A549 (cell line): ENCODE measurements at regions not wholly inside any gene's neighbourhood (a gene's known extent, or its start where the extent isn't known, plus 50 kb on each side); places are given as distances from the start of the nearest gene placed in this dataset.

ENCODE experiments used
- ATAC-seq, 2 experiments: fragments of 200-7000 bp in 1 of 2; fragments of >200 bp in 1 of 2; cut with Nextera tagmentation in 1 of 2; cut with Tn5 transposase in 1 of 2; 3 replicates each; pipeline versions ENCODE4 v1.8.0 to v1.9.1; 2018 to 2020; ENCODE audit warnings: mild to moderate bottlenecking in 1 of 2, moderate library complexity in 1 of 2
- CTCF ChIA-PET: fragments of 300-600 bp; sonication (Branson Sonifier 250); formaldehyde crosslinking; extraction: SDS; loops from one replicate; lab custom pipeline; 2021; ENCODE audit warnings: antibody characterized with exemption, inconsistent platforms; lab: Yijun Ruan, JAX
- POLR2A ChIA-PET: fragments of 350-600 bp; formaldehyde crosslinking; extraction: SDS; loops from one replicate; lab custom pipeline; 2021; ENCODE audit warnings: antibody characterized with exemption, inconsistent platforms; lab: Yijun Ruan, JAX
- DNase-seq, 2 experiments: peaks; one replicate each; pipeline versions ENCODE4 v3.0.0 to v3.0.0-alpha.2; 2011 to 2016; ENCODE audit warnings: low read depth in 1 of 2, low spot score in 1 of 2
- FAIRE-seq: peaks from 2 replicates; lab custom pipeline; 2011; peaks lifted over from hg19 to GRCh38; lab: Jason Lieb, UNC
- H3K27ac ChIP-seq, 2 experiments: fragments of >200 bp; sonication (Bioruptor Twin); formaldehyde crosslinking; 3 replicates each; pipeline ENCODE4 v1.5.1; 2016 to 2017
- H3K4me1 ChIP-seq: fragments of >200 bp; sonication (Bioruptor Twin); formaldehyde crosslinking; 3 replicates; pipeline ENCODE4 v1.6.1; 2016
- H3K4me2 ChIP-seq: fragments of >200 bp; sonication (Bioruptor Twin); formaldehyde crosslinking; 3 replicates; pipeline ENCODE4 v1.6.1; 2016
- H3K4me3 ChIP-seq: fragments of >200 bp; sonication (Bioruptor Twin); formaldehyde crosslinking; 3 replicates; pipeline ENCODE4 v1.5.1; 2016
- H3K9me3 ChIP-seq: fragments of >200 bp; sonication (Bioruptor Twin); formaldehyde crosslinking; 3 replicates; pipeline ENCODE4 v1.6.1; 2016
- BHLHE40 ChIP-seq: IDR thresholded peaks from 2 replicates; pipeline ENCODE4 v1.6.1; 2012; ENCODE audit warnings: low read depth, low read length, inconsistent platforms
- CBX8 ChIP-seq: fragments of 200-600 bp; sonication (generic); IDR thresholded peaks from 2 replicates; pipeline ENCODE4 v1.6.1; 2016
- CHD2 ChIP-seq: fragments of 150-350 bp; IDR thresholded peaks from 2 replicates; pipeline ENCODE4 v1.6.1; 2014; ENCODE audit warnings: low read length; ENCODE audit not compliant: partially characterized antibody
- ESRRA ChIP-seq: fragments of 150-350 bp; IDR thresholded peaks from 2 replicates; pipeline ENCODE4 v1.6.1; 2014; ENCODE audit warnings: mild to moderate bottlenecking, low read length, borderline replicate concordance
- FOSB ChIP-seq: fragments of 250-450 bp; sonication (Bioruptor Pico); IDR thresholded peaks from 2 replicates; pipeline ENCODE4 v1.5.0; 2020; ENCODE audit warnings: mild to moderate bottlenecking, moderate library complexity
- FOSL2 ChIP-seq, 2 experiments: fragments of 450-650 bp in 1 of 2; fragments of >200 bp in 1 of 2; sonication (Bioruptor Twin) in 1 of 2; formaldehyde crosslinking; IDR thresholded peaks; 2 replicates each; pipeline versions ENCODE4 v1.5.0 to v1.6.1; 2016 to 2020; ENCODE audit warnings: mild to moderate bottlenecking in 1 of 2, moderate library complexity in 1 of 2
- HOXA7 ChIP-seq: fragments of 250-450 bp; sonication (Bioruptor Pico); IDR thresholded peaks from 2 replicates; pipeline ENCODE4 v1.5.0; 2020; ENCODE audit warnings: mild to moderate bottlenecking, moderate library complexity
- HOXB5 ChIP-seq: fragments of 250-450 bp; sonication (Bioruptor Pico); IDR thresholded peaks from 2 replicates; pipeline ENCODE4 v1.5.0; 2020; ENCODE audit warnings: mild to moderate bottlenecking, moderate library complexity
- KDM5A ChIP-seq: fragments of 200-600 bp; sonication (generic); IDR thresholded peaks from 2 replicates; pipeline ENCODE4 v1.6.1; 2016; ENCODE audit warnings: antibody characterized with exemption, mild to moderate bottlenecking
- RAD21 ChIP-seq, 2 experiments: fragments of >200 bp in 1 of 2; sonication (Bioruptor Twin) in 1 of 2; formaldehyde crosslinking in 1 of 2; IDR thresholded peaks in 1 of 2; conservative IDR thresholded peaks in 1 of 2; 2 replicates in 1 of 2; 3 replicates in 1 of 2; pipeline ENCODE4 v1.6.1; 2012 to 2018; ENCODE audit warnings: inconsistent platforms in 1 of 2
- RARB ChIP-seq: fragments of 250-450 bp; sonication (Bioruptor Pico); IDR thresholded peaks from 2 replicates; pipeline ENCODE4 v1.8.0; 2021; ENCODE audit warnings: mild to moderate bottlenecking, moderate library complexity
- WGBS: methylation state at CpG from one replicate; pipeline ENCODE4 v1.1.6; 2017; ENCODE audit errors: missing lambda C conversion rate; 5-methylcytosine and 5-hydroxymethylcytosine counted together
- TF ChIP-seq, protein P1 (sequence below): fragments of >200 bp; sonication (Bioruptor Twin); formaldehyde crosslinking; IDR thresholded peaks from 2 replicates; pipeline ENCODE4 v1.6.1; 2016
- TF ChIP-seq, protein P2 (sequence below): fragments of >200 bp; sonication (Bioruptor Twin); formaldehyde crosslinking; IDR thresholded peaks from 3 replicates; pipeline ENCODE4 v1.6.1; 2016
- TF ChIP-seq, protein P3 (sequence below): fragments of 450-650 bp; IDR thresholded peaks from 2 replicates; pipeline ENCODE4 v1.6.1; 2014; ENCODE audit warnings: antibody characterized with exemption
- TF ChIP-seq, protein P4 (sequence below): fragments of 250-450 bp; sonication (Bioruptor Pico); IDR thresholded peaks from 2 replicates; pipeline ENCODE4 v1.5.0; 2020; ENCODE audit warnings: low read depth, mild to moderate bottlenecking, moderate library complexity
- TF ChIP-seq, protein P5 (sequence below): fragments of >200 bp; sonication (Bioruptor Twin); formaldehyde crosslinking; IDR thresholded peaks from 3 replicates; pipeline ENCODE4 v1.5.1; 2016

DNA sequence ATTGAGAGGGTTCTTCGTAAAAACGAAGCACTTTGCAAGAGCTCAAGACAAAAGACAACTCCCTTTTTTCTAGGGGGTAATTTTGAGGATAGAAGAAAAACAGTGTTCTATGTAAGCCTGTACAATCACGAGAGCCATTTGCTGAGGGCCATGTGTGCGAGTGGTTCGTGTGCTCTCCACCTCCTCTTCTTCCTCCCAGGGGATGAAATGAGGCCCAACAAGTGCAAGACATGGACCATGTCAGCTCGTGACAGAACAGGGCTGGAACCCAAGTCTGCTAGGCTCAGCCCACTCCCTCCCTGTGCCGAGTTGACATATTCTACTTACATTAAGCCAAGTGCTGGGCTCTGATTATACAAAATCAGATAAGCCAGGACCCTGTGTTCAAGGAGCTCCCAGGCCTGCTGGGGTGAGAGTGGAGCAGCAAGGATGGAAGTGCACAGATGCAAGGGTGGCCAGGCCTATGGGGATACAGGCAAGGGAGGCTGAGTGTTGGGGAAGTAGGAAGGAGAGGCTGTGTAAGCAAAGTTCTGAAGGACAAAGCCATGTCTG, 97.9 kb upstream of the MSX2 start:
- ATAC-seq = no peak
- ChIA-PET CTCF (interaction anchor here (0.7 to 1.4 kb wide), 4 partner anchors 13 to 300 kb away, joined by 3 to 4 read pairs (median 3); no protein-coding TSS in a partner anchor), POLR2A (no interaction called here)
- TF ChIP-seq CBX8 (no peak), FOSL2 (IDR thresholded peaks at IDR 0.05) (no peak), FOSL2 (CRISPR knock-in tag; IDR thresholded peaks at IDR 0.05) (no peak), HOXB5 (CRISPR knock-in tag) (no peak), KDM5A (no peak), BHLHE40 (no peak), FOSB (no peak), RAD21 (conservative IDR thresholded peaks at IDR 0.05 in 1 of 2, IDR thresholded peaks at IDR 0.05 in 1 of 2) (no peak)
- TF ChIP-seq, protein P1, sequence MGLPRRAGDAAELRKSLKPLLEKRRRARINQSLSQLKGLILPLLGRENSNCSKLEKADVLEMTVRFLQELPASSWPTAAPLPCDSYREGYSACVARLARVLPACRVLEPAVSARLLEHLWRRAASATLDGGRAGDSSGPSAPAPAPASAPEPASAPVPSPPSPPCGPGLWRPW = no peak
- TF ChIP-seq, all 56 proteins: peak for 0
- Histone ChIP-seq H3K4me1 (no peaks in the 10 kb centered on the region), H3K27ac (no peak overlapping the region), H3K9me3 (no peaks in the 10 kb centered on the region), H3K4me3 (no peak overlapping the region), H3K4me2 (no peak overlapping the region)
- WGBS = 52% methylated on average over 7 of the region's 7 CpGs
- FAIRE-seq (no peak), DNase-seq (no peak)

DNA sequence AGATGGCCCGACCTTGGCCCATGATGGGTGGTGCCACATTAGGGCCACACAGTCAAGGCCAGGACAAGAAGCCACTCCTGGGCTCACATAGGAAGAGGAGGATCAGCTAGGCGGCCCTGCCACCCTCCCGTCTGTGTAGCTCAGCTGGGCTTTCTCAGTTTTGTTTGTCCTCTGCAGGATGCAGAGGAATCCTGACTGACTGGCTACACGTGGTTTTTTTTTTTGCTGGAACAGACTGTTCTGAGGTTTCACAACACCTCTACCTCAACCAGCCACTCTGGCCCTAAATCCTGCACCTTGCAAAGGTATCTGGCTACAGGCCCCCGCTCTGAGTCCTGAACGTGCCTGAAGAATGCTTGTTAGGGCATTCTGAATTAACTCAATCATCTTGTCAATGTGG, 88.3 kb upstream of the MSX2 start:
- Histone ChIP-seq H3K4me2 (no peak overlapping the region), H3K4me1 (no peaks in the 10 kb centered on the region), H3K9me3 (no peaks in the 10 kb centered on the region), H3K27ac (no peak overlapping the region), H3K4me3 (no peak overlapping the region)
- 39% methylated on average over 6 of the region's 6 CpGs for WGBS
- ChIA-PET POLR2A (interaction anchor here (0.7 kb wide), 1 partner anchor 1554 kb away, joined by 3 read pairs; no protein-coding TSS in a partner anchor), CTCF (interaction anchor here (0.6 to 1.2 kb wide), 2 partner anchors 14 to 275 kb away, joined by 3 read pairs; no protein-coding TSS in a partner anchor)
- no peak for FAIRE-seq
- DNase-seq = no peak
- no peak for ATAC-seq
- TF ChIP-seq CHD2 = no peak
- TF ChIP-seq FOSB = no peak
- no peak for TF ChIP-seq RAD21 (conservative IDR thresholded peaks at IDR 0.05 in 1 of 2, IDR thresholded peaks at IDR 0.05 in 1 of 2)
- no peak for TF ChIP-seq RARB (CRISPR knock-in tag)
- TF ChIP-seq, protein P2, sequence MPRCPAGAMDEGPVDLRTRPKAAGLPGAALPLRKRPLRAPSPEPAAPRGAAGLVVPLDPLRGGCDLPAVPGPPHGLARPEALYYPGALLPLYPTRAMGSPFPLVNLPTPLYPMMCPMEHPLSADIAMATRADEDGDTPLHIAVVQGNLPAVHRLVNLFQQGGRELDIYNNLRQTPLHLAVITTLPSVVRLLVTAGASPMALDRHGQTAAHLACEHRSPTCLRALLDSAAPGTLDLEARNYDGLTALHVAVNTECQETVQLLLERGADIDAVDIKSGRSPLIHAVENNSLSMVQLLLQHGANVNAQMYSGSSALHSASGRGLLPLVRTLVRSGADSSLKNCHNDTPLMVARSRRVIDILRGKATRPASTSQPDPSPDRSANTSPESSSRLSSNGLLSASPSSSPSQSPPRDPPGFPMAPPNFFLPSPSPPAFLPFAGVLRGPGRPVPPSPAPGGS = no peak
- TF ChIP-seq FOSL2 (IDR thresholded peaks at IDR 0.05) = no peak
- TF ChIP-seq FOSL2 (CRISPR knock-in tag; IDR thresholded peaks at IDR 0.05) = no peak
- TF ChIP-seq, protein P3, sequence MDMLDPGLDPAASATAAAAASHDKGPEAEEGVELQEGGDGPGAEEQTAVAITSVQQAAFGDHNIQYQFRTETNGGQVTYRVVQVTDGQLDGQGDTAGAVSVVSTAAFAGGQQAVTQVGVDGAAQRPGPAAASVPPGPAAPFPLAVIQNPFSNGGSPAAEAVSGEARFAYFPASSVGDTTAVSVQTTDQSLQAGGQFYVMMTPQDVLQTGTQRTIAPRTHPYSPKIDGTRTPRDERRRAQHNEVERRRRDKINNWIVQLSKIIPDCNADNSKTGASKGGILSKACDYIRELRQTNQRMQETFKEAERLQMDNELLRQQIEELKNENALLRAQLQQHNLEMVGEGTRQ = no peak
- no peak for TF ChIP-seq ESRRA
- TF ChIP-seq, protein P4, sequence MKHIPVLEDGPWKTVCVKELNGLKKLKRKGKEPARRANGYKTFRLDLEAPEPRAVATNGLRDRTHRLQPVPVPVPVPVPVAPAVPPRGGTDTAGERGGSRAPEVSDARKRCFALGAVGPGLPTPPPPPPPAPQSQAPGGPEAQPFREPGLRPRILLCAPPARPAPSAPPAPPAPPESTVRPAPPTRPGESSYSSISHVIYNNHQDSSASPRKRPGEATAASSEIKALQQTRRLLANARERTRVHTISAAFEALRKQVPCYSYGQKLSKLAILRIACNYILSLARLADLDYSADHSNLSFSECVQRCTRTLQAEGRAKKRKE (CRISPR knock-in tag) = no peak
- no peak for TF ChIP-seq HOXA7 (CRISPR knock-in tag)
- TF ChIP-seq, protein P5, sequence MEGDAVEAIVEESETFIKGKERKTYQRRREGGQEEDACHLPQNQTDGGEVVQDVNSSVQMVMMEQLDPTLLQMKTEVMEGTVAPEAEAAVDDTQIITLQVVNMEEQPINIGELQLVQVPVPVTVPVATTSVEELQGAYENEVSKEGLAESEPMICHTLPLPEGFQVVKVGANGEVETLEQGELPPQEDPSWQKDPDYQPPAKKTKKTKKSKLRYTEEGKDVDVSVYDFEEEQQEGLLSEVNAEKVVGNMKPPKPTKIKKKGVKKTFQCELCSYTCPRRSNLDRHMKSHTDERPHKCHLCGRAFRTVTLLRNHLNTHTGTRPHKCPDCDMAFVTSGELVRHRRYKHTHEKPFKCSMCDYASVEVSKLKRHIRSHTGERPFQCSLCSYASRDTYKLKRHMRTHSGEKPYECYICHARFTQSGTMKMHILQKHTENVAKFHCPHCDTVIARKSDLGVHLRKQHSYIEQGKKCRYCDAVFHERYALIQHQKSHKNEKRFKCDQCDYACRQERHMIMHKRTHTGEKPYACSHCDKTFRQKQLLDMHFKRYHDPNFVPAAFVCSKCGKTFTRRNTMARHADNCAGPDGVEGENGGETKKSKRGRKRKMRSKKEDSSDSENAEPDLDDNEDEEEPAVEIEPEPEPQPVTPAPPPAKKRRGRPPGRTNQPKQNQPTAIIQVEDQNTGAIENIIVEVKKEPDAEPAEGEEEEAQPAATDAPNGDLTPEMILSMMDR = no peak
